Neural progenitor cell (in vitro differentiated cells): ENCODE measurements at regions not wholly inside any gene's neighbourhood (a gene's known extent, or its start where the extent isn't known, plus 50 kb on each side); places are given as distances from the start of the nearest gene placed in this dataset.

Experiments
- DNase-seq: peaks from one replicate; pipeline ENCODE4 v3.0.0-alpha.2; 2016; ENCODE audit warnings: low spot score
- H2AFZ ChIP-seq: fragments of 200-600 bp; sonication (generic); replicated peaks from 2 replicates; pipeline ENCODE4 v1.6.1; 2016; ENCODE audit warnings: antibody characterized with exemption
- H3F3A ChIP-seq: fragments of 200-600 bp; sonication (generic); 2 replicates; pipeline ENCODE4 v1.6.1; 2016; ENCODE audit warnings: antibody characterized with exemption, low read depth
- H3K27ac ChIP-seq: fragments of 200-600 bp; sonication (generic); 2 replicates; pipeline ENCODE4 v1.5.1; 2016; ENCODE audit warnings: mild to moderate bottlenecking
- H3K27me3 ChIP-seq: fragments of 200-600 bp; sonication (generic); 2 replicates; pipeline ENCODE4 v1.6.1; 2016; ENCODE audit warnings: mild to moderate bottlenecking, moderate library complexity
- H3K36me3 ChIP-seq: fragments of 200-600 bp; sonication (generic); 2 replicates; pipeline ENCODE4 v1.5.1; 2016
- H3K4me1 ChIP-seq: fragments of 200-600 bp; sonication (generic); 2 replicates; pipeline ENCODE4 v1.6.1; 2016; ENCODE audit warnings: mixed run types
- H3K4me2 ChIP-seq: fragments of 200-600 bp; sonication (generic); 2 replicates; pipeline ENCODE4 v1.6.1; 2016
- H3K4me3 ChIP-seq: fragments of 200-600 bp; sonication (generic); 2 replicates; pipeline ENCODE4 v1.5.1; 2016
- H3K79me2 ChIP-seq: fragments of 200-600 bp; sonication (generic); 2 replicates; pipeline ENCODE4 v1.6.1; 2016; ENCODE audit warnings: low read depth
- H3K9ac ChIP-seq: fragments of 200-600 bp; sonication (generic); 2 replicates; pipeline ENCODE4 v1.6.1; 2016
- H3K9me3 ChIP-seq: fragments of 200-600 bp; sonication (generic); 2 replicates; pipeline ENCODE4 v1.5.1; 2016; ENCODE audit warnings: low read depth
- H4K20me1 ChIP-seq: fragments of 200-600 bp; sonication (generic); 2 replicates; pipeline ENCODE4 v1.6.1; 2016; ENCODE audit warnings: low read depth
- H3K27ac Mint-ChIP-seq: 3 replicates; pipeline ENCODE4 v1.8.0; 2021; ENCODE audit warnings: mixed read lengths
- H3K27me3 Mint-ChIP-seq: 2 replicates; pipeline ENCODE4 v1.8.0; 2022; ENCODE audit warnings: low read depth, mild to moderate bottlenecking, inconsistent platforms, moderate library complexity, mixed read lengths; ENCODE audit not compliant: insufficient read depth
- H3K36me3 Mint-ChIP-seq: 3 replicates; pipeline ENCODE4 v1.8.0; 2021; ENCODE audit warnings: mixed read lengths
- H3K4me1 Mint-ChIP-seq: 3 replicates; pipeline ENCODE4 v1.8.0; 2021; ENCODE audit warnings: mixed read lengths
- H3K4me3 Mint-ChIP-seq: 3 replicates; pipeline ENCODE4 v1.8.0; 2021; ENCODE audit warnings: mild to moderate bottlenecking, moderate library complexity, mixed read lengths
- H3K9me3 Mint-ChIP-seq: 3 replicates; pipeline ENCODE4 v1.8.0; 2020; ENCODE audit warnings: mixed read lengths
- CTCF ChIP-seq: fragments of 200-600 bp; sonication (generic); IDR thresholded peaks from 2 replicates; pipeline ENCODE4 v1.5.1; 2017; ENCODE audit warnings: antibody characterized with exemption, mild to moderate bottlenecking
- EZH2 ChIP-seq: fragments of 200-600 bp; sonication (generic); IDR thresholded peaks from 2 replicates; pipeline ENCODE4 v1.6.1; 2017; ENCODE audit warnings: antibody characterized with exemption, mild to moderate bottlenecking, moderate library complexity
- EZH2phosphoT487 ChIP-seq: fragments of 200-600 bp; sonication (generic); IDR thresholded peaks from 2 replicates; pipeline ENCODE4 v1.6.1; 2017; ENCODE audit warnings: antibody characterized with exemption

- TF ChIP-seq EZH2phosphoT487 (no peak), EZH2 (no peak), CTCF (no peak)
- H3K9ac ChIP-seq, result no peak overlapping the region
- peaks cover 2% of the 10 kb centered on the region for H3K27me3 Mint-ChIP-seq
Observed at GRCh38 chr5:53416144-53416738, 64.2 kb upstream of the FST start.

GRCh38 chr5:53418409-53418808 is 62.0 kb upstream of the FST start:
- DNase-seq, result peak; percentile 64
- no peaks in the 10 kb centered on the region for H3K79me2 ChIP-seq
- H3K4me2 ChIP-seq, result peak overlapping the region; percentile 48
- H3K36me3 ChIP-seq, result no peaks in the 10 kb centered on the region
- Mint-ChIP-seq H3K4me3 (no peak overlapping the region), H3K9me3 (peaks cover 3% of the 10 kb centered on the region), H3K27ac (no peak overlapping the region), H3K36me3 (no peaks in the 10 kb centered on the region), H3K4me1 (peaks cover 6% of the 10 kb centered on the region), H3K27me3 (peaks cover 2% of the 10 kb centered on the region)
- no peak overlapping the region for H3K9ac ChIP-seq
- TF ChIP-seq CTCF (no peak), EZH2phosphoT487 (no peak), EZH2 (no peak)
- no peaks in the 10 kb centered on the region for H3K27me3 ChIP-seq
- H3K9me3 ChIP-seq, result no peaks in the 10 kb centered on the region
- no peak overlapping the region for H3K4me3 ChIP-seq
- H3K4me1 ChIP-seq, result peaks cover 15% of the 10 kb centered on the region
- no peak overlapping the region for H2AFZ ChIP-seq
- no peak overlapping the region for H3K27ac ChIP-seq
- H4K20me1 ChIP-seq, result no peaks in the 10 kb centered on the region
- no peaks in the 10 kb centered on the region for H3F3A ChIP-seq

More at GRCh38 chr5:53416144-53416738, 64.2 kb upstream of the FST start:
- H4K20me1 ChIP-seq, result no peaks in the 10 kb centered on the region
- H3K4me3 ChIP-seq, result no peak overlapping the region
- Mint-ChIP-seq H3K36me3 (no peaks in the 10 kb centered on the region), H3K27ac (no peak overlapping the region), H3K9me3 (peaks cover 5% of the 10 kb centered on the region), H3K4me3 (no peak overlapping the region), H3K4me1 (peaks cover 6% of the 10 kb centered on the region)
- no peaks in the 10 kb centered on the region for H3F3A ChIP-seq
- no peak overlapping the region for H2AFZ ChIP-seq
- H3K27ac ChIP-seq, result no peak overlapping the region
- no peaks in the 10 kb centered on the region for H3K9me3 ChIP-seq
- peaks cover 15% of the 10 kb centered on the region for H3K4me1 ChIP-seq
- no peaks in the 10 kb centered on the region for H3K27me3 ChIP-seq
- H3K4me2 ChIP-seq, result no peak overlapping the region
- no peaks in the 10 kb centered on the region for H3K79me2 ChIP-seq
- no peak for DNase-seq
- H3K36me3 ChIP-seq, result no peaks in the 10 kb centered on the region

GRCh38 chr5:53418826-53419658 is 61.4 kb upstream of the FST start:
- TF ChIP-seq EZH2phosphoT487 (no peak), EZH2 (no peak), CTCF (no peak)
- H3K4me2 ChIP-seq, result peak overlapping the region; percentile 48
- no peaks in the 10 kb centered on the region for H4K20me1 ChIP-seq
- H2AFZ ChIP-seq, result no peak overlapping the region
- no peak overlapping the region for H3K27ac ChIP-seq
- no peaks in the 10 kb centered on the region for H3F3A ChIP-seq
- no peak overlapping the region for H3K9ac ChIP-seq
- no peak for DNase-seq
- H3K27me3 Mint-ChIP-seq, result peaks cover 2% of the 10 kb centered on the region
- H3K79me2 ChIP-seq, result no peaks in the 10 kb centered on the region
- no peak overlapping the region for H3K27ac Mint-ChIP-seq
- H3K36me3 ChIP-seq, result no peaks in the 10 kb centered on the region
- H3K4me3 ChIP-seq, result no peak overlapping the region
- peaks cover 6% of the 10 kb centered on the region for H3K4me1 Mint-ChIP-seq
- H3K9me3 ChIP-seq, result no peaks in the 10 kb centered on the region
- no peaks in the 10 kb centered on the region for H3K27me3 ChIP-seq
- peaks cover 15% of the 10 kb centered on the region for H3K4me1 ChIP-seq
- no peaks in the 10 kb centered on the region for H3K36me3 Mint-ChIP-seq
- H3K9me3 Mint-ChIP-seq, result peaks cover 1% of the 10 kb centered on the region
- H3K4me3 Mint-ChIP-seq, result no peak overlapping the region
